GM23338 (cell line): ENCODE measurements at regions not wholly inside any gene's neighbourhood (a gene's known extent, or its start where the extent isn't known, plus 50 kb on each side); places are given as distances from the start of the nearest gene placed in this dataset.

Experiments used
- ATAC-seq: fragments of 200-7000 bp; cut with Tn5 transposase; 3 replicates; pipeline ENCODE4 v1.9.1; 2020
- DNase-seq: peaks from one replicate; pipeline ENCODE4 v3.0.0-alpha.2; 2015; ENCODE audit warnings: low spot score
- H2AFZ ChIP-seq: fragments of 200-600 bp; sonication (generic); 2 replicates; pipeline ENCODE4 v1.8.0; 2016; ENCODE audit warnings: antibody characterized with exemption, mild to moderate bottlenecking, moderate library complexity
- H3F3A ChIP-seq: fragments of 200-600 bp; sonication (generic); replicated peaks from 2 replicates; pipeline ENCODE4 v1.8.0; 2017; ENCODE audit warnings: antibody characterized with exemption, mixed run types, low read depth
- H3K27ac ChIP-seq: fragments of 200-600 bp; sonication (generic); 2 replicates; pipeline ENCODE4 v1.6.1; 2016; ENCODE audit warnings: low read depth
- H3K27me3 ChIP-seq: fragments of 200-600 bp; sonication (generic); 2 replicates; pipeline ENCODE4 v1.8.0; 2016; ENCODE audit warnings: mild to moderate bottlenecking, mixed run types, moderate library complexity; ENCODE audit not compliant: insufficient read depth
- H3K36me3 ChIP-seq: fragments of 200-600 bp; sonication (generic); 2 replicates; pipeline ENCODE4 v1.8.0; 2016; ENCODE audit warnings: mild to moderate bottlenecking; ENCODE audit not compliant: insufficient read depth
- H3K4me1 ChIP-seq: fragments of 200-600 bp; sonication (generic); 2 replicates; pipeline ENCODE4 v1.8.0; 2016; ENCODE audit warnings: mild to moderate bottlenecking, moderate library complexity; ENCODE audit not compliant: insufficient read depth
- H3K4me2 ChIP-seq: fragments of 200-600 bp; sonication (generic); 2 replicates; pipeline ENCODE4 v1.7.1; 2017; ENCODE audit warnings: mixed run types
- H3K4me3 ChIP-seq: fragments of 200-600 bp; sonication (generic); 2 replicates; pipeline ENCODE4 v1.6.1; 2016; ENCODE audit warnings: mixed run types
- H3K79me2 ChIP-seq: fragments of 200-600 bp; sonication (generic); replicated peaks from 2 replicates; pipeline ENCODE4 v1.8.0; 2017; ENCODE audit warnings: mild to moderate bottlenecking; ENCODE audit not compliant: insufficient read depth
- H3K9me2 ChIP-seq: fragments of 200-600 bp; sonication (generic); 2 replicates; pipeline ENCODE4 v1.8.0; 2017; ENCODE audit not compliant: insufficient read depth
- H4K20me1 ChIP-seq: fragments of 200-600 bp; sonication (generic); replicated peaks from 2 replicates; pipeline ENCODE4 v1.8.0; 2017; ENCODE audit warnings: mild to moderate bottlenecking; ENCODE audit not compliant: insufficient read depth
- H3K27ac Mint-ChIP-seq: 2 replicates; pipeline ENCODE4 v1.8.0; 2020; ENCODE audit warnings: inconsistent platforms, mild to moderate bottlenecking, moderate library complexity, mixed read lengths
- H3K27me3 Mint-ChIP-seq: 3 replicates; pipeline ENCODE4 v1.8.0; 2022; ENCODE audit warnings: low read depth, mild to moderate bottlenecking, moderate library complexity, mixed read lengths, inconsistent platforms; ENCODE audit not compliant: insufficient read depth, poor library complexity
- H3K36me3 Mint-ChIP-seq: 3 replicates; pipeline ENCODE4 v1.8.0; 2021; ENCODE audit warnings: low read depth, mild to moderate bottlenecking, inconsistent platforms, moderate library complexity, mixed read lengths
- H3K4me1 Mint-ChIP-seq: 3 replicates; pipeline ENCODE4 v1.8.0; 2020; ENCODE audit warnings: mild to moderate bottlenecking, inconsistent platforms, mixed read lengths
- H3K4me3 Mint-ChIP-seq: 3 replicates; pipeline ENCODE4 v1.8.0; 2021; ENCODE audit warnings: moderate library complexity, mild to moderate bottlenecking, inconsistent platforms, mixed read lengths
- H3K9me3 Mint-ChIP-seq: 3 replicates; pipeline ENCODE4 v1.8.0; 2020; ENCODE audit warnings: moderate library complexity, mild to moderate bottlenecking, inconsistent platforms, mixed read lengths
- CREB1 ChIP-seq: fragments of 250-450 bp; sonication (Bioruptor Pico); IDR thresholded peaks from 2 replicates; pipeline ENCODE4 v1.5.0; 2020; ENCODE audit warnings: low read depth, mild to moderate bottlenecking, moderate library complexity
- EZH2 ChIP-seq: fragments of 200-600 bp; sonication (generic); IDR thresholded peaks from one replicate; pipeline ENCODE4 v1.8.0; 2017; ENCODE audit warnings: antibody characterized with exemption, mild to moderate bottlenecking, low read depth; ENCODE audit not compliant: unreplicated experiment
- EZH2phosphoT487 ChIP-seq: fragments of 200-600 bp; sonication (generic); IDR thresholded peaks from one replicate; pipeline ENCODE4 v1.8.1; 2018; ENCODE audit warnings: antibody characterized with exemption; ENCODE audit not compliant: unreplicated experiment
- JUNB ChIP-seq: IDR thresholded peaks from one replicate; pipeline ENCODE4 v1.6.1; 2016; ENCODE audit warnings: antibody characterized with exemption; ENCODE audit not compliant: unreplicated experiment
- NANOG ChIP-seq: IDR thresholded peaks from 2 replicates; pipeline ENCODE4 v1.6.1; 2016; ENCODE audit warnings: antibody characterized with exemption, borderline replicate concordance
- POLR2AphosphoS5 ChIP-seq: IDR thresholded peaks from 2 replicates; pipeline ENCODE4 v1.6.1; 2016; ENCODE audit warnings: antibody characterized with exemption, low read depth
- REST ChIP-seq: IDR thresholded peaks from one replicate; pipeline ENCODE4 v1.6.1; 2018; ENCODE audit warnings: antibody characterized with exemption; ENCODE audit not compliant: unreplicated experiment
- STAT1 ChIP-seq: IDR thresholded peaks from one replicate; pipeline ENCODE4 v1.6.1; 2016; ENCODE audit warnings: antibody characterized with exemption; ENCODE audit not compliant: unreplicated experiment
- ZNF114 ChIP-seq: fragments of 250-450 bp; sonication (Bioruptor Pico); IDR thresholded peaks from 2 replicates; pipeline ENCODE4 v1.5.0; 2020; ENCODE audit warnings: mild to moderate bottlenecking, moderate library complexity
- ZNF331 ChIP-seq: fragments of 250-450 bp; sonication (Bioruptor Pico); IDR thresholded peaks from 2 replicates; pipeline ENCODE4 v1.5.0; 2020; ENCODE audit warnings: low read depth, mild to moderate bottlenecking, moderate library complexity
- TF ChIP-seq, protein P1 (sequence below): fragments of 250-450 bp; sonication (Bioruptor Pico); IDR thresholded peaks from 2 replicates; pipeline ENCODE4 v1.5.0; 2020; ENCODE audit warnings: mild to moderate bottlenecking, moderate library complexity
- TF ChIP-seq, protein P2 (sequence below), 2 experiments: fragments of 200-600 bp in 1 of 2; sonication (generic) in 1 of 2; conservative IDR thresholded peaks; 2 replicates each; pipeline versions ENCODE4 v1.5.1 to v1.6.1; 2016 to 2017; ENCODE audit warnings: antibody characterized with exemption in 2 of 2, low read depth in 2 of 2, mild to moderate bottlenecking in 2 of 2, moderate library complexity in 1 of 2
- TF ChIP-seq, protein P3 (sequence below): IDR thresholded peaks from 2 replicates; pipeline ENCODE4 v1.6.1; 2016; ENCODE audit warnings: antibody characterized with exemption

DNA sequence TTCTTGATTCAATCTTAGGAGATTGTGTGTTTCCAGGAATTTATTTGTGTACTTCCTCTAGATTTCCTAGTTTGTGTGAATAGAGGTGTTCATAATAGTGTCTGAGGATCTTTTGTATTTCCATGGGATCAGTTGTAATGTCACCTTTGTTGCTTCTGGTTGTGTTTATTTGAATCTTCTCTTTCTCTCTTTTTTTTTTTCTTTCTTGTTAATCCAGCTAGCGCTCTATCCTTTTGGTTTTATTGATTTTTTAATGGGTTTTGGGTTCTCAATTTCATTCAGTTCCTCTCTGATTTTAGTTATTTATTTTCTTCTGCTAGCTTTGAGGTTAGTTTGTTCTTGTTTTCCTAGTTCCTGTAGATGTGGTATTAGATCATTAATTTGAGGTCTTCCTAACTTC, 242.5 kb downstream of the SEC23A start:
- Histone ChIP-seq H3K4me2 (no peak overlapping the region), H4K20me1 (no peaks in the 10 kb centered on the region), H3K4me1 (no peaks in the 10 kb centered on the region), H3K4me3 (no peak overlapping the region), H3K79me2 (no peaks in the 10 kb centered on the region), H3F3A (no peaks in the 10 kb centered on the region), H3K36me3 (no peaks in the 10 kb centered on the region), H3K27me3 (no peaks in the 10 kb centered on the region), H3K27ac (no peak overlapping the region), H2AFZ (no peak overlapping the region), H3K9me2 (no peaks in the 10 kb centered on the region)
- Mint-ChIP-seq H3K27me3 (peaks cover 1% of the 10 kb centered on the region), H3K4me3 (no peak overlapping the region), H3K4me1 (no peaks in the 10 kb centered on the region), H3K27ac (no peak overlapping the region), H3K9me3 (peaks cover 3% of the 10 kb centered on the region; the same call in 2 of the 3 replicates), H3K36me3 (peaks cover 3% of the 10 kb centered on the region)
- no peak for DNase-seq
- TF ChIP-seq EZH2phosphoT487 (no peak), ZNF331 (CRISPR knock-in tag) (no peak), REST (no peak), NANOG (no peak), POLR2AphosphoS5 (no peak), ZNF114 (no peak), STAT1 (no peak), CREB1 (no peak), JUNB (no peak), EZH2 (no peak)
- TF ChIP-seq, protein P1, sequence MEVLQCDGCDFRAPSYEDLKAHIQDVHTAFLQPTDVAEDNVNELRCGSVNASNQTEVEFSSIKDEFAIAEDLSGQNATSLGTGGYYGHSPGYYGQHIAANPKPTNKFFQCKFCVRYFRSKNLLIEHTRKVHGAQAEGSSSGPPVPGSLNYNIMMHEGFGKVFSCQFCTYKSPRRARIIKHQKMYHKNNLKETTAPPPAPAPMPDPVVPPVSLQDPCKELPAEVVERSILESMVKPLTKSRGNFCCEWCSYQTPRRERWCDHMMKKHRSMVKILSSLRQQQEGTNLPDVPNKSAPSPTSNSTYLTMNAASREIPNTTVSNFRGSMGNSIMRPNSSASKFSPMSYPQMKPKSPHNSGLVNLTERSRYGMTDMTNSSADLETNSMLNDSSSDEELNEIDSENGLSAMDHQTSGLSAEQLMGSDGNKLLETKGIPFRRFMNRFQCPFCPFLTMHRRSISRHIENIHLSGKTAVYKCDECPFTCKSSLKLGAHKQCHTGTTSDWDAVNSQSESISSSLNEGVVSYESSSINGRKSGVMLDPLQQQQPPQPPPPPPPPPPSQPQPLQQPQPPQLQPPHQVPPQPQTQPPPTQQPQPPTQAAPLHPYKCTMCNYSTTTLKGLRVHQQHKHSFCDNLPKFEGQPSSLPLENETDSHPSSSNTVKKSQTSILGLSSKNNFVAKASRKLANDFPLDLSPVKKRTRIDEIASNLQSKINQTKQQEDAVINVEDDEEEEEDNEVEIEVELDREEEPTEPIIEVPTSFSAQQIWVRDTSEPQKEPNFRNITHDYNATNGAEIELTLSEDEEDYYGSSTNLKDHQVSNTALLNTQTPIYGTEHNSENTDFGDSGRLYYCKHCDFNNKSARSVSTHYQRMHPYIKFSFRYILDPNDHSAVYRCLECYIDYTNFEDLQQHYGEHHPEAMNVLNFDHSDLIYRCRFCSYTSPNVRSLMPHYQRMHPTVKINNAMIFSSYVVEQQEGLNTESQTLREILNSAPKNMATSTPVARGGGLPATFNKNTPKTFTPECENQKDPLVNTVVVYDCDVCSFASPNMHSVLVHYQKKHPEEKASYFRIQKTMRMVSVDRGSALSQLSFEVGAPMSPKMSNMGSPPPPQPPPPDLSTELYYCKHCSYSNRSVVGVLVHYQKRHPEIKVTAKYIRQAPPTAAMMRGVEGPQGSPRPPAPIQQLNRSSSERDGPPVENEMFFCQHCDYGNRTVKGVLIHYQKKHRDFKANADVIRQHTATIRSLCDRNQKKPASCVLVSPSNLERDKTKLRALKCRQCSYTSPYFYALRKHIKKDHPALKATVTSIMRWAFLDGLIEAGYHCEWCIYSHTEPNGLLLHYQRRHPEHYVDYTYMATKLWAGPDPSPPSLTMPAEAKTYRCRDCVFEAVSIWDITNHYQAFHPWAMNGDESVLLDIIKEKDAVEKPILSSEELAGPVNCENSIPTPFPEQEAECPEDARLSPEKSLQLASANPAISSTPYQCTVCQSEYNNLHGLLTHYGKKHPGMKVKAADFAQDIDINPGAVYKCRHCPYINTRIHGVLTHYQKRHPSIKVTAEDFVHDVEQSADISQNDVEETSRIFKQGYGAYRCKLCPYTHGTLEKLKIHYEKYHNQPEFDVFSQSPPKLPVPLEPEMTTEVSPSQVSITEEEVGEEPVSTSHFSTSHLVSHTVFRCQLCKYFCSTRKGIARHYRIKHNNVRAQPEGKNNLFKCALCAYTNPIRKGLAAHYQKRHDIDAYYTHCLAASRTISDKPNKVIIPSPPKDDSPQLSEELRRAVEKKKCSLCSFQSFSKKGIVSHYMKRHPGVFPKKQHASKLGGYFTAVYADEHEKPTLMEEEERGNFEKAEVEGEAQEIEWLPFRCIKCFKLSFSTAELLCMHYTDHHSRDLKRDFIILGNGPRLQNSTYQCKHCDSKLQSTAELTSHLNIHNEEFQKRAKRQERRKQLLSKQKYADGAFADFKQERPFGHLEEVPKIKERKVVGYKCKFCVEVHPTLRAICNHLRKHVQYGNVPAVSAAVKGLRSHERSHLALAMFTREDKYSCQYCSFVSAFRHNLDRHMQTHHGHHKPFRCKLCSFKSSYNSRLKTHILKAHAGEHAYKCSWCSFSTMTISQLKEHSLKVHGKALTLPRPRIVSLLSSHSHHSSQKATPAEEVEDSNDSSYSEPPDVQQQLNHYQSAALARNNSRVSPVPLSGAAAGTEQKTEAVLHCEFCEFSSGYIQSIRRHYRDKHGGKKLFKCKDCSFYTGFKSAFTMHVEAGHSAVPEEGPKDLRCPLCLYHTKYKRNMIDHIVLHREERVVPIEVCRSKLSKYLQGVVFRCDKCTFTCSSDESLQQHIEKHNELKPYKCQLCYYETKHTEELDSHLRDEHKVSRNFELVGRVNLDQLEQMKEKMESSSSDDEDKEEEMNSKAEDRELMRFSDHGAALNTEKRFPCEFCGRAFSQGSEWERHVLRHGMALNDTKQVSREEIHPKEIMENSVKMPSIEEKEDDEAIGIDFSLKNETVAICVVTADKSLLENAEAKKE (CRISPR knock-in tag): no peak
- TF ChIP-seq, protein P2, sequence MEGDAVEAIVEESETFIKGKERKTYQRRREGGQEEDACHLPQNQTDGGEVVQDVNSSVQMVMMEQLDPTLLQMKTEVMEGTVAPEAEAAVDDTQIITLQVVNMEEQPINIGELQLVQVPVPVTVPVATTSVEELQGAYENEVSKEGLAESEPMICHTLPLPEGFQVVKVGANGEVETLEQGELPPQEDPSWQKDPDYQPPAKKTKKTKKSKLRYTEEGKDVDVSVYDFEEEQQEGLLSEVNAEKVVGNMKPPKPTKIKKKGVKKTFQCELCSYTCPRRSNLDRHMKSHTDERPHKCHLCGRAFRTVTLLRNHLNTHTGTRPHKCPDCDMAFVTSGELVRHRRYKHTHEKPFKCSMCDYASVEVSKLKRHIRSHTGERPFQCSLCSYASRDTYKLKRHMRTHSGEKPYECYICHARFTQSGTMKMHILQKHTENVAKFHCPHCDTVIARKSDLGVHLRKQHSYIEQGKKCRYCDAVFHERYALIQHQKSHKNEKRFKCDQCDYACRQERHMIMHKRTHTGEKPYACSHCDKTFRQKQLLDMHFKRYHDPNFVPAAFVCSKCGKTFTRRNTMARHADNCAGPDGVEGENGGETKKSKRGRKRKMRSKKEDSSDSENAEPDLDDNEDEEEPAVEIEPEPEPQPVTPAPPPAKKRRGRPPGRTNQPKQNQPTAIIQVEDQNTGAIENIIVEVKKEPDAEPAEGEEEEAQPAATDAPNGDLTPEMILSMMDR (conservative IDR thresholded peaks at IDR 0.05; ENCODE audit: low read depth in 2 of 2): no peak
- TF ChIP-seq, protein P3, sequence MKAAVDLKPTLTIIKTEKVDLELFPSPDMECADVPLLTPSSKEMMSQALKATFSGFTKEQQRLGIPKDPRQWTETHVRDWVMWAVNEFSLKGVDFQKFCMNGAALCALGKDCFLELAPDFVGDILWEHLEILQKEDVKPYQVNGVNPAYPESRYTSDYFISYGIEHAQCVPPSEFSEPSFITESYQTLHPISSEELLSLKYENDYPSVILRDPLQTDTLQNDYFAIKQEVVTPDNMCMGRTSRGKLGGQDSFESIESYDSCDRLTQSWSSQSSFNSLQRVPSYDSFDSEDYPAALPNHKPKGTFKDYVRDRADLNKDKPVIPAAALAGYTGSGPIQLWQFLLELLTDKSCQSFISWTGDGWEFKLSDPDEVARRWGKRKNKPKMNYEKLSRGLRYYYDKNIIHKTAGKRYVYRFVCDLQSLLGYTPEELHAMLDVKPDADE: no peak
- ATAC-seq: no peak
